ENCODE measurements at regions not wholly inside any gene's neighbourhood (a gene's known extent, or its start where the extent isn't known, plus 50 kb on each side); places are given as distances from the start of the nearest gene placed in this dataset.
"Not testable (repeated sequence)": the region's sequence is repeated elsewhere in the genome, so short reads cannot be mapped to it uniquely, and the experiment has no call there.

GRCh38 chr2:19169134-19169768 is 189.2 kb downstream of the OSR1 start:
- intact Hi-C loops (cut with DNase I): no loop called here
- no peak for DNase-seq
- no peak for ATAC-seq

DNA sequence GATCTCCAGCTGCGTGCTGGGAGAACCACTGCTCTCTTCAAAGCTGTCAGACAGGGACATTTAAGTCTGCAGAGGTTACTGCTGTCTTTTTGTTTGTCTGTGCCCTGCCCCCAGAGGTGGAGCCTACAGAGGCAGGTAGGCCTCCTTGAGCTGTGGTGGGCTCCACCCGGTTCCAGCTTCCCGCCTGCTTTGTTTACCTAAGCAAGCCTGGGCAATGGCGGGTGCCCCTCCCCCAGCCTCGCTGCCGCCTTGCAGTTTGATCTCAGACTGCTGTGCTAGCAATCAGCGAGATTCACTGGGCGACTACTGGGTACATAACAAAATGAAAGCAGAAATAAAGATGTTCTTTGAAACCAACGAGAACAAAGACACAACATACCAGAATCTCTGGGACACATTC is 194.3 kb downstream of the OSR1 start:
- H3K27me3 ChIP-seq; H3K9me3 ChIP-seq; H3K4me1 ChIP-seq; H3K36me3 ChIP-seq; H3K27ac ChIP-seq; intact Hi-C loops (cut with DNase I); ATAC-seq; DNase-seq: not testable (repeated sequence)
- peak overlapping the region in 1 of 3 donors; percentile 19 for H3K4me3 ChIP-seq
- WGBS (ENCODE audit: insufficient coverage, low coverage, low lambda C conversion rate, missing lambda C conversion rate): 36% methylated on average over 8 of the region's 9 CpGs

More at GRCh38 chr2:19169134-19169768, 189.2 kb downstream of the OSR1 start:
- 84% methylated on average over 2 of the region's 2 CpGs for WGBS (ENCODE audit: insufficient coverage, low coverage, low lambda C conversion rate, missing lambda C conversion rate)
- no peaks in the 10 kb centered on the region for H3K27me3 ChIP-seq
- no peak overlapping the region for H3K4me3 ChIP-seq
- H3K4me1 ChIP-seq: no peaks in the 10 kb centered on the region
- H3K27ac ChIP-seq: no peak overlapping the region
- no peaks in the 10 kb centered on the region for H3K9me3 ChIP-seq
- H3K36me3 ChIP-seq: no peaks in the 10 kb centered on the region
- TF ChIP-seq POLR2A (IDR thresholded peaks at IDR 0.05): no peak
- TF ChIP-seq, protein P1, sequence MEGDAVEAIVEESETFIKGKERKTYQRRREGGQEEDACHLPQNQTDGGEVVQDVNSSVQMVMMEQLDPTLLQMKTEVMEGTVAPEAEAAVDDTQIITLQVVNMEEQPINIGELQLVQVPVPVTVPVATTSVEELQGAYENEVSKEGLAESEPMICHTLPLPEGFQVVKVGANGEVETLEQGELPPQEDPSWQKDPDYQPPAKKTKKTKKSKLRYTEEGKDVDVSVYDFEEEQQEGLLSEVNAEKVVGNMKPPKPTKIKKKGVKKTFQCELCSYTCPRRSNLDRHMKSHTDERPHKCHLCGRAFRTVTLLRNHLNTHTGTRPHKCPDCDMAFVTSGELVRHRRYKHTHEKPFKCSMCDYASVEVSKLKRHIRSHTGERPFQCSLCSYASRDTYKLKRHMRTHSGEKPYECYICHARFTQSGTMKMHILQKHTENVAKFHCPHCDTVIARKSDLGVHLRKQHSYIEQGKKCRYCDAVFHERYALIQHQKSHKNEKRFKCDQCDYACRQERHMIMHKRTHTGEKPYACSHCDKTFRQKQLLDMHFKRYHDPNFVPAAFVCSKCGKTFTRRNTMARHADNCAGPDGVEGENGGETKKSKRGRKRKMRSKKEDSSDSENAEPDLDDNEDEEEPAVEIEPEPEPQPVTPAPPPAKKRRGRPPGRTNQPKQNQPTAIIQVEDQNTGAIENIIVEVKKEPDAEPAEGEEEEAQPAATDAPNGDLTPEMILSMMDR (IDR thresholded peaks at IDR 0.05): no peak

- Histone ChIP-seq H3K27me3 (no peaks in the 10 kb centered on the region), H3K36me3 (no peaks in the 10 kb centered on the region), H3K4me1 (no peaks in the 10 kb centered on the region), H3K9me3 (no peaks in the 10 kb centered on the region), H3K4me3 (no peak overlapping the region), H3K27ac (no peak overlapping the region)
- intact Hi-C loops (cut with DNase I): no loop called here
- no peak for TF ChIP-seq POLR2A (IDR thresholded peaks at IDR 0.05)
- TF ChIP-seq, protein P1 (IDR thresholded peaks at IDR 0.05): no peak
- ATAC-seq (no peak), DNase-seq (no peak)
- 65% methylated on average over 4 of the region's 4 CpGs for WGBS (ENCODE audit: insufficient coverage, low coverage, low lambda C conversion rate, missing lambda C conversion rate)
Measured at GRCh38 chr2:19158896-19159295, 199.5 kb downstream of the OSR1 start.

- DNase-seq (no peak), ATAC-seq (no peak)
- no peak overlapping the region for H3K27ac ChIP-seq
- WGBS (ENCODE audit: insufficient coverage, low coverage, low lambda C conversion rate, missing lambda C conversion rate): 19% methylated on average over 1 of the region's 1 CpG
- H3K4me3 ChIP-seq: no peak overlapping the region
- H3K9me3 ChIP-seq: no peaks in the 10 kb centered on the region
- TF ChIP-seq POLR2A (IDR thresholded peaks at IDR 0.05): no peak
- TF ChIP-seq, protein P1 (IDR thresholded peaks at IDR 0.05): no peak
- no peaks in the 10 kb centered on the region for H3K36me3 ChIP-seq
- H3K27me3 ChIP-seq: no peaks in the 10 kb centered on the region
- H3K4me1 ChIP-seq: no peaks in the 10 kb centered on the region
- intact Hi-C loops (cut with DNase I): no loop called here
Measured at GRCh38 chr2:19158211-19158610, 200.2 kb downstream of the OSR1 start.

DNA sequence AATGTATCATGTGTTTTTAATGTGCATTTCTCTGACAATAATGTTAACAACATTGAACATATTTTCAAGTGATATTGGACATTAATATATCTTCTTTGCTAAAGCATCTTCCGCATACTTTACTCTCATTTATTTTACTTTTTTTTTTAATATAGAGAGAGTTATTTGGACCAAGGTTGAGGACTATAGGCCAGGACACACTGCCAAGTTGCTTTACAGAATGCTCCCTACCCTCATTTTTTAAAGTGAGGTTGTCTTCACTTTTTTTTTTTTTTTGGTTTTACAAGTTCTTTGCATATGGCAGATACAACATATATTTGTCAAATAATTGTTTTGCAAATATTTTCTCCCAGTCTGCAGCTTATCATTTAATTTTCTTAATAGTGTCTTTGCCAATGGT is 201.8 kb downstream of the OSR1 start:
- TF ChIP-seq POLR2A (IDR thresholded peaks at IDR 0.05): no peak
- TF ChIP-seq, protein P1 (IDR thresholded peaks at IDR 0.05): no peak
- Histone ChIP-seq H3K9me3 (no peaks in the 10 kb centered on the region), H3K4me3 (no peak overlapping the region), H3K4me1 (no peaks in the 10 kb centered on the region), H3K27ac (no peak overlapping the region), H3K27me3 (no peaks in the 10 kb centered on the region), H3K36me3 (no peaks in the 10 kb centered on the region)
- 91% methylated on average over 1 of the region's 1 CpG for WGBS (ENCODE audit: insufficient coverage, low coverage, low lambda C conversion rate, missing lambda C conversion rate)
- DNase-seq (no peak), ATAC-seq (no peak)
- intact Hi-C loops (cut with DNase I): no loop called here
